ENCODE measurements at regions not wholly inside any gene's neighbourhood (a gene's known extent, or its start where the extent isn't known, plus 50 kb on each side); places are given as distances from the start of the nearest gene placed in this dataset.

GRCh38 chr1:82485591-82486369, 685.0 kb downstream of the ADGRL2 start:
- H3K4me3 ChIP-seq (ENCODE audit: low read depth, low read length) = no peak overlapping the region
- DNase-seq (ENCODE audit: low read depth) = no peak
- TF ChIP-seq CTCF (IDR thresholded peaks at IDR 0.05; ENCODE audit: low read depth, low read length) (no peak), POLR2A (IDR thresholded peaks at IDR 0.05; ENCODE audit: extremely low read depth, insufficient read length) (no peak), MAX (IDR thresholded peaks at IDR 0.05; ENCODE audit: low read depth, low read length) (no peak), MYC (IDR thresholded peaks at IDR 0.05; ENCODE audit: low read depth, low read length) (no peak)

- no peak for DNase-seq (ENCODE audit: low read depth)
- TF ChIP-seq MAX (IDR thresholded peaks at IDR 0.05; ENCODE audit: low read depth, low read length) = no peak
- TF ChIP-seq MYC (IDR thresholded peaks at IDR 0.05; ENCODE audit: low read depth, low read length) = no peak
- no peak for TF ChIP-seq CTCF (IDR thresholded peaks at IDR 0.05; ENCODE audit: low read depth, low read length)
- H3K4me3 ChIP-seq (ENCODE audit: low read depth, low read length) = no peak overlapping the region
These were observed 682.4 kb downstream of the ADGRL2 start for GRCh38 chr1:82483146-82483545.

- no peak for TF ChIP-seq CTCF (IDR thresholded peaks at IDR 0.05; ENCODE audit: low read depth, low read length)
- no peak for TF ChIP-seq MAX (IDR thresholded peaks at IDR 0.05; ENCODE audit: low read depth, low read length)
- no peak for TF ChIP-seq POLR2A (IDR thresholded peaks at IDR 0.05; ENCODE audit: extremely low read depth, insufficient read length)
- no peak for TF ChIP-seq MYC (IDR thresholded peaks at IDR 0.05; ENCODE audit: low read depth, low read length)
- DNase-seq (ENCODE audit: low read depth) = no peak
- H3K4me3 ChIP-seq (ENCODE audit: low read depth, low read length) = no peak overlapping the region
These were observed 678.2 kb downstream of the ADGRL2 start for GRCh38 chr1:82478916-82479315.

GRCh38 chr1:82472489-82473131, 671.9 kb downstream of the ADGRL2 start:
- H3K4me3 ChIP-seq (ENCODE audit: low read depth, low read length) = no peak overlapping the region
- DNase-seq (ENCODE audit: low read depth) = no peak
- TF ChIP-seq MAX (IDR thresholded peaks at IDR 0.05; ENCODE audit: low read depth, low read length) (no peak), MYC (IDR thresholded peaks at IDR 0.05; ENCODE audit: low read depth, low read length) (no peak), POLR2A (IDR thresholded peaks at IDR 0.05; ENCODE audit: extremely low read depth, insufficient read length) (no peak), CTCF (IDR thresholded peaks at IDR 0.05; ENCODE audit: low read depth, low read length) (no peak)

GRCh38 chr1:82466891-82467290, 666.2 kb downstream of the ADGRL2 start:
- H3K4me3 ChIP-seq (ENCODE audit: low read depth, low read length) = no peak overlapping the region
- DNase-seq (ENCODE audit: low read depth) = no peak
- no peak for TF ChIP-seq POLR2A (IDR thresholded peaks at IDR 0.05; ENCODE audit: extremely low read depth, insufficient read length)

GRCh38 chr1:82466416-82466815, 665.7 kb downstream of the ADGRL2 start:
- H3K4me3 ChIP-seq (ENCODE audit: low read depth, low read length) = no peak overlapping the region
- no peak for TF ChIP-seq MYC (IDR thresholded peaks at IDR 0.05; ENCODE audit: low read depth, low read length)
- TF ChIP-seq MAX (IDR thresholded peaks at IDR 0.05; ENCODE audit: low read depth, low read length) = no peak
- TF ChIP-seq POLR2A (IDR thresholded peaks at IDR 0.05; ENCODE audit: extremely low read depth, insufficient read length) = no peak
- no peak for TF ChIP-seq CTCF (IDR thresholded peaks at IDR 0.05; ENCODE audit: low read depth, low read length)
- DNase-seq (ENCODE audit: low read depth) = no peak

Data from NB4 (cell line).